Tibial artery (tissue), 4 donors: ENCODE measurements at regions not wholly inside any gene's neighbourhood (a gene's known extent, or its start where the extent isn't known, plus 50 kb on each side); places are given as distances from the start of the nearest gene placed in this dataset.

Source experiments
- DNase-seq, 2 donors: peaks; one replicate each; pipeline ENCODE4 v3.0.0-alpha.2; 2019
- H3K27ac ChIP-seq, 2 donors: fragments of 200-600 bp; sonication (generic) in 1 of 2; 1 replicate in 1 of 2; 2 replicates in 1 of 2; pipeline ENCODE4 v1.5.1; 2018 to 2019; ENCODE audit warnings: mild to moderate bottlenecking in 1 of 2
- H3K27me3 ChIP-seq, 2 donors: fragments of 200-600 bp; sonication (generic) in 1 of 2; one replicate each; pipeline versions ENCODE4 v1.5.1 to v1.6.0; 2016 to 2019
- H3K36me3 ChIP-seq, 3 donors: fragments of 200-600 bp; sonication (generic) in 2 of 3; one replicate each; pipeline ENCODE4 v1.5.1; 2016 to 2019; ENCODE audit warnings: mild to moderate bottlenecking in 2 of 3
- H3K4me1 ChIP-seq, 4 donors: fragments of 200-600 bp; sonication (generic) in 2 of 4; 1 replicate in 3 of 4; 2 replicates in 1 of 4; pipeline ENCODE4 v1.5.1; 2016 to 2019
- H3K4me3 ChIP-seq, 2 donors: fragments of 200-600 bp; sonication (generic) in 1 of 2; 1 replicate in 1 of 2; 2 replicates in 1 of 2; pipeline ENCODE4 v1.5.1; 2018 to 2019; ENCODE audit warnings: mild to moderate bottlenecking in 2 of 2
- H3K9me3 ChIP-seq, 3 donors: fragments of 200-600 bp; sonication (generic) in 1 of 3; one replicate each; pipeline ENCODE4 v1.5.1; 2016 to 2019
- intact Hi-C: fragments of 100-400 bp; cut with DNase I; formaldehyde crosslinking; loops from one replicate; pipeline ENCODE4 v1.15.0; 2023; ENCODE audit warnings: low total_unique reads
- TF ChIP-seq, protein P1 (sequence below), 2 experiments: fragments of 200-600 bp in 1 of 2; fragments of 450-650 bp in 1 of 2; IDR thresholded peaks; one replicate each; pipeline ENCODE4 v1.5.1; 2017 to 2019; ENCODE audit warnings: antibody characterized with exemption in 2 of 2, mild to moderate bottlenecking in 1 of 2, moderate library complexity in 1 of 2

GRCh38 chr4:58275856-58276255, 1165.7 kb upstream of the IGFBP7 start:
- no peaks in the 10 kb centered on the region for H3K4me1 ChIP-seq
- TF ChIP-seq, protein P1, sequence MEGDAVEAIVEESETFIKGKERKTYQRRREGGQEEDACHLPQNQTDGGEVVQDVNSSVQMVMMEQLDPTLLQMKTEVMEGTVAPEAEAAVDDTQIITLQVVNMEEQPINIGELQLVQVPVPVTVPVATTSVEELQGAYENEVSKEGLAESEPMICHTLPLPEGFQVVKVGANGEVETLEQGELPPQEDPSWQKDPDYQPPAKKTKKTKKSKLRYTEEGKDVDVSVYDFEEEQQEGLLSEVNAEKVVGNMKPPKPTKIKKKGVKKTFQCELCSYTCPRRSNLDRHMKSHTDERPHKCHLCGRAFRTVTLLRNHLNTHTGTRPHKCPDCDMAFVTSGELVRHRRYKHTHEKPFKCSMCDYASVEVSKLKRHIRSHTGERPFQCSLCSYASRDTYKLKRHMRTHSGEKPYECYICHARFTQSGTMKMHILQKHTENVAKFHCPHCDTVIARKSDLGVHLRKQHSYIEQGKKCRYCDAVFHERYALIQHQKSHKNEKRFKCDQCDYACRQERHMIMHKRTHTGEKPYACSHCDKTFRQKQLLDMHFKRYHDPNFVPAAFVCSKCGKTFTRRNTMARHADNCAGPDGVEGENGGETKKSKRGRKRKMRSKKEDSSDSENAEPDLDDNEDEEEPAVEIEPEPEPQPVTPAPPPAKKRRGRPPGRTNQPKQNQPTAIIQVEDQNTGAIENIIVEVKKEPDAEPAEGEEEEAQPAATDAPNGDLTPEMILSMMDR (IDR thresholded peaks at IDR 0.05) = no peak
- H3K27ac ChIP-seq = no peak overlapping the region
- intact Hi-C loops = no loop called here
- DNase-seq = no peak
- H3K4me3 ChIP-seq = no peak overlapping the region
- no peaks in the 10 kb centered on the region for H3K9me3 ChIP-seq
- H3K27me3 ChIP-seq = no peaks in the 10 kb centered on the region
- H3K36me3 ChIP-seq = no peaks in the 10 kb centered on the region

- Histone ChIP-seq H3K9me3 (no peaks in the 10 kb centered on the region), H3K36me3 (no peaks in the 10 kb centered on the region), H3K27ac (no peak overlapping the region), H3K4me3 (no peak overlapping the region), H3K27me3 (no peaks in the 10 kb centered on the region), H3K4me1 (no peaks in the 10 kb centered on the region)
- DNase-seq = no peak
- TF ChIP-seq, protein P1 (IDR thresholded peaks at IDR 0.05) = no peak
- intact Hi-C loops = no loop called here
Measured at GRCh38 chr4:58274553-58274952, 1164.4 kb upstream of the IGFBP7 start.

GRCh38 chr4:58272311-58272710, 1162.1 kb upstream of the IGFBP7 start:
- no peak for DNase-seq
- TF ChIP-seq, protein P1 (IDR thresholded peaks at IDR 0.05) = no peak
- H3K36me3 ChIP-seq = no peaks in the 10 kb centered on the region
- no peak overlapping the region for H3K27ac ChIP-seq
- intact Hi-C loops = no loop called here
- H3K27me3 ChIP-seq = no peaks in the 10 kb centered on the region
- H3K4me1 ChIP-seq = no peaks in the 10 kb centered on the region
- H3K4me3 ChIP-seq = no peak overlapping the region
- H3K9me3 ChIP-seq = no peaks in the 10 kb centered on the region

DNA sequence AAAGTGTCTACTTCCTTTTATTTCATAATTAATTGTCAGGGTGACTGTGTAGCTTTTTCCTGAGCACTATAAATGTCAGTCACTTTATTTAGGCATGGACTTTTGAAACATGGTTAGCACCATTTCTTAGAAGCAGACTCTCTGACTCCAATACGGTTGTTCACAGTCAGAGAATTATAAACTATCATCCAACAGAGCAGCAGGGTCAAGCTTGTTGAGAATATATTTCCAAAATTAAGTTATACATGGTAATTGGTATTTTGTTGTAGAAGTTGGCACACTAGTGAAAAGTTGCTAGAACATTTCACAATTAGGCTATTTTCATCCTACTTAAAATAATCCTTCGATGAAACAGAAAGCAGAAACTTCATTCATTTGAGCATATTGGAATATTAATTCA, 1155.5 kb upstream of the IGFBP7 start:
- Histone ChIP-seq H3K4me1 (peaks cover 0 to 13% (median 2%) of the 10 kb centered on the region in 4 donors), H3K27ac (peak overlapping the region in 1 of 2 donors; percentile 9), H3K36me3 (no peaks in the 10 kb centered on the region), H3K27me3 (no peaks in the 10 kb centered on the region), H3K9me3 (no peaks in the 10 kb centered on the region), H3K4me3 (no peak overlapping the region)
- TF ChIP-seq, protein P1 (IDR thresholded peaks at IDR 0.05) = no peak
- intact Hi-C loops = no loop called here
- DNase-seq = no peak

DNA sequence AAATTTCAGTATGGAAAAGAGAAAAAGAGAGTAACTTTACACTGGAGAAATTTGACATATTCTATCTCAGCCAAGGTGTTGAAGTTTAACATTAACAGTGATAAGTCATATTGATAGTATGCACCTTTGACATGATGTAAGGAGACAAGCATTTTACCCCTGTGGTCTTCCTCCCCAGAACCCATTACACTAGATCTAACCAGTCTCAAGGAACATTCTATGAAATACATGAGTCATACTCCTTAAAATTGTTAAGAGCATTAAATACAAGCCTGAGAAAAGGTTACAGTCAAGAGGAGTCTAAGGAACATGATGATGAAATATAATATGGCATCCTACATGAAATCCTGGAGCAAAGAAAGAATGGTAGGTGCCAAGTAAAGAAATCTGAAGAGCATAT, 1151.3 kb upstream of the IGFBP7 start:
- Histone ChIP-seq H3K9me3 (no peaks in the 10 kb centered on the region), H3K4me3 (no peak overlapping the region), H3K4me1 (peaks cover 0 to 13% (median 4%) of the 10 kb centered on the region in 4 donors), H3K27me3 (no peaks in the 10 kb centered on the region), H3K27ac (no peak overlapping the region), H3K36me3 (no peaks in the 10 kb centered on the region)
- DNase-seq = no peak
- intact Hi-C loops = no loop called here
- TF ChIP-seq, protein P1 (IDR thresholded peaks at IDR 0.05) = no peak

DNA sequence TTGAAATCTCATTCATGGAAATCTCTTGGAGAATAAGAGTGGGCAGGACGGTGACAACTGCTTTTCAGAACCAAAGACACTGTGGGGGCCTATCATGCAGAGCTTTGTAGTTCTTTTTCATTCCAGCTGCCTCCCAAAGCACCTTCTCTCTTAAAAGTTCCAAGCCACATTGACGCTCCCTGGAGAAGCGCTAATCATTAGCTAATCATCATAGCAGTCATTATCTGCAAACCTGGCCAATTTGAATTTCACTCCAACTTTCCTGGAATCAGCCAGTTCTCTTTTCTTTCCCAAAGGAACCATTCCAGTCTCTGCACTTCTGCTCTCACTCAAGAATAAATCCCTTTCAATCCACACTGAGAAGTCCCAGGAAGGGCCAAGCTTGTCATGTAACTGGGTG, 1144.1 kb upstream of the IGFBP7 start:
- DNase-seq = no peak
- Histone ChIP-seq H3K4me3 (no peak overlapping the region), H3K27ac (no peak overlapping the region), H3K4me1 (no peaks in the 10 kb centered on the region), H3K36me3 (no peaks in the 10 kb centered on the region), H3K27me3 (no peaks in the 10 kb centered on the region), H3K9me3 (no peaks in the 10 kb centered on the region)
- intact Hi-C loops = no loop called here
- TF ChIP-seq, protein P1 (IDR thresholded peaks at IDR 0.05) = no peak
